Heart right ventricle (tissue), 16 donors: ENCODE measurements at regions not wholly inside any gene's neighbourhood (a gene's known extent, or its start where the extent isn't known, plus 50 kb on each side); places are given as distances from the start of the nearest gene placed in this dataset.

Source experiments
- ATAC-seq, 8 donors: fragments of 200-7000 bp; cut with Tn5 transposase; one replicate each; pipeline ENCODE4 v1.9.1; 2020; ENCODE audit warnings: mild to moderate bottlenecking in 8 of 8, moderate library complexity in 8 of 8, moderate number of reproducible peaks in 1 of 8
- DNase-seq, 2 donors: peaks; one replicate each; pipeline ENCODE4 v3.0.0-alpha.2; 2020
- H3K27ac ChIP-seq, 10 donors: fragments of 200-600 bp; sonication (generic) in 2 of 10; one replicate each; pipeline versions ENCODE4 v1.5.0 to v1.8.0; 2020 to 2022; ENCODE audit warnings: mild to moderate bottlenecking in 3 of 10
- H3K27me3 ChIP-seq, 7 donors: fragments of 200-600 bp; one replicate each; pipeline ENCODE4 v1.8.0; 2021 to 2022; ENCODE audit warnings: mild to moderate bottlenecking in 2 of 7
- H3K36me3 ChIP-seq, 9 donors: fragments of 200-600 bp; sonication (generic) in 1 of 9; one replicate each; pipeline versions ENCODE4 v1.5.0 to v1.8.0; 2020 to 2022; ENCODE audit warnings: mild to moderate bottlenecking in 2 of 9
- H3K4me1 ChIP-seq, 9 donors: fragments of 200-600 bp; sonication (generic) in 1 of 9; one replicate each; pipeline versions ENCODE4 v1.5.0 to v1.8.0; 2020 to 2022; ENCODE audit warnings: mild to moderate bottlenecking in 4 of 9
- H3K4me3 ChIP-seq, 10 donors: fragments of 200-600 bp; sonication (generic) in 2 of 10; one replicate each; pipeline versions ENCODE4 v1.5.0 to v1.8.0; 2020 to 2022; ENCODE audit warnings: mild to moderate bottlenecking in 7 of 10, moderate library complexity in 2 of 10
- H3K9me3 ChIP-seq, 11 donors: fragments of 200-600 bp in 10 of 11; sonication (generic) in 2 of 11; one replicate each; pipeline versions ENCODE4 v1.5.0 to v1.8.0; 2013 to 2022; ENCODE audit warnings: mild to moderate bottlenecking in 2 of 11, control low read depth in 1 of 11, moderate library complexity in 1 of 11
- CTCF ChIP-seq, 9 donors: fragments of 200-600 bp; sonication (generic) in 2 of 9; IDR thresholded peaks; one replicate each; pipeline versions ENCODE4 v1.5.0 to v1.8.0; 2021 to 2022; ENCODE audit warnings: antibody characterized with exemption in 9 of 9, mild to moderate bottlenecking in 5 of 9, moderate library complexity in 1 of 9
- WGBS, 2 donors: extraction: QIAGEN DNeasy Blood & Tissue Kit; methylation state at CpG; one replicate each; pipeline ENCODE4 v1.1.7; 2013; ENCODE audit warnings: inconsistent platforms in 1 of 2; 5-methylcytosine and 5-hydroxymethylcytosine counted together
- intact Hi-C, 10 donors: fragments of 100-400 bp; cut with DNase I; formaldehyde crosslinking; loops; one replicate each; pipeline versions ENCODE4 v1.11.1 to v1.14.2; 2022
- donor health status: Arrhythmogenic right ventricular cardiomyopathy.
- donor health status: ischemic (EF 13 %, LVEDD 7.1; RV severe dilation, severe dysfunction).
- donor health status: healthy with polysubstance abuse.
- donor health status: DM: no; HTN: yes; CAD: no.
- donor health status: DM: no; HTN: no; CAD: no.
- donor health status: ischemic (EF 25% LVEDD 6.9; RV normal size, moderate dysfunction).
- donor health status: ischemic (EF 25% LVEDD 5.7; RV mildly dilated, moderate dysfunction).
- donor health status: healthy.
- donor health status: DM: yes; HTN: yes; CAD: no.
- donor health status: Ischemic cardiomyopathy.
- donor health status: ischemic (EF 35%, LVEDD 5.7; RV mildly dilated, moderate dysfunction).
- donor health status: nonischemic (EF 11% LVEDD 7.7; RV severe dilation, severe dysfunction).
- donor health status: DM: yes; HTN: yes; CAD: no.
- donor health status: PGD.
- donor health status: ischemic (EF 29% LVEDD 5.4; RV normal size, mild dysfunction).
- donor health status: nonischemic (EF 23%, LVEDD 6.1; RV moderate dilation, normal function).

GRCh38 chr15:49748791-49749190, 127.9 kb downstream of the DTWD1 start:
- ATAC-seq (no peak), DNase-seq (no peak)
- no peak for TF ChIP-seq CTCF (IDR thresholded peaks at IDR 0.05)
- Histone ChIP-seq H3K9me3 (peaks cover 0 to 3% (median 0%) of the 10 kb centered on the region in 11 donors), H3K27me3 (no peaks in the 10 kb centered on the region), H3K27ac (no peak overlapping the region), H3K36me3 (no peaks in the 10 kb centered on the region), H3K4me1 (peaks cover 0 to 6% (median 0%) of the 10 kb centered on the region in 9 donors), H3K4me3 (no peak overlapping the region)
- WGBS, 2 donors: 77 to 87% methylated on average over 2 of the region's 2 CpGs
- intact Hi-C loops: no loop called here

- peaks cover 0 to 3% (median 0%) of the 10 kb centered on the region in 11 donors for H3K9me3 ChIP-seq
- intact Hi-C loops: no loop called here
- no peak overlapping the region for H3K27ac ChIP-seq
- no peak overlapping the region for H3K4me3 ChIP-seq
- peaks cover 0 to 6% (median 0%) of the 10 kb centered on the region in 9 donors for H3K4me1 ChIP-seq
- no peaks in the 10 kb centered on the region for H3K36me3 ChIP-seq
- no peaks in the 10 kb centered on the region for H3K27me3 ChIP-seq
- ATAC-seq (no peak), DNase-seq (no peak)
- no peak for TF ChIP-seq CTCF (IDR thresholded peaks at IDR 0.05)
Measured at GRCh38 chr15:49750553-49750952, 129.7 kb downstream of the DTWD1 start.

- Histone ChIP-seq H3K4me3 (no peak overlapping the region), H3K9me3 (peaks cover 0 to 3% (median 0%) of the 10 kb centered on the region in 11 donors), H3K4me1 (peaks cover 0 to 6% (median 0%) of the 10 kb centered on the region in 9 donors), H3K36me3 (no peaks in the 10 kb centered on the region), H3K27me3 (no peaks in the 10 kb centered on the region), H3K27ac (no peak overlapping the region)
- intact Hi-C loops: no loop called here
- ATAC-seq: peak in 1 of 8 donors; percentile 42
- no peak for TF ChIP-seq CTCF (IDR thresholded peaks at IDR 0.05)
- no peak for DNase-seq
- 51 to 65% methylated on average over 3 of the region's 3 CpGs for WGBS, 2 donors
Measured at GRCh38 chr15:49751191-49751590, 130.3 kb downstream of the DTWD1 start.

- H3K27me3 ChIP-seq: no peaks in the 10 kb centered on the region
- no peaks in the 10 kb centered on the region for H3K36me3 ChIP-seq
- TF ChIP-seq CTCF (IDR thresholded peaks at IDR 0.05): no peak
- no peaks in the 10 kb centered on the region for H3K9me3 ChIP-seq
- 66 to 68% methylated on average over 3 of the region's 3 CpGs for WGBS, 2 donors
- DNase-seq: no peak
- H3K4me3 ChIP-seq: no peak overlapping the region
- intact Hi-C loops: no loop called here
- H3K27ac ChIP-seq: no peak overlapping the region
- H3K4me1 ChIP-seq: peaks cover 0 to 6% (median 0%) of the 10 kb centered on the region in 9 donors
- no peak for ATAC-seq
Measured at GRCh38 chr15:49751751-49752150, 130.9 kb downstream of the DTWD1 start.
